HepG2 (cell line): ENCODE measurements at regions not wholly inside any gene's neighbourhood (a gene's known extent, or its start where the extent isn't known, plus 50 kb on each side); places are given as distances from the start of the nearest gene placed in this dataset.

ENCODE experiments used
- ATAC-seq: fragments of 200-7000 bp; cut with Tn5 transposase; 3 replicates; pipeline ENCODE4 v1.9.1; 2020; ENCODE audit warnings: mild to moderate bottlenecking, moderate library complexity
- BruUV-seq: library from RNA; stranded (reverse); fragments of 400-500 nt; replicated peaks from 2 replicates; lab custom pipeline; 2021; lab: Mats Ljungman, UMichigan
- CTCF ChIA-PET: fragments of 300-600 bp; formaldehyde crosslinking; extraction: SDS; loops from one replicate; lab custom pipeline; 2021; ENCODE audit warnings: low total read pairs, inconsistent platforms, low intra/inter-chr PET ratio; lab: Yijun Ruan, JAX
- POLR2A ChIA-PET: fragments of 350-600 bp; sonication (Branson Sonifier 250); formaldehyde crosslinking; loops from one replicate; lab custom pipeline; 2020; ENCODE audit warnings: antibody characterized with exemption, inconsistent platforms; lab: Yijun Ruan, JAX
- DNase-seq: peaks from one replicate; pipeline ENCODE4 v3.0.0-alpha.2; 2015; ENCODE audit warnings: low spot score
- FAIRE-seq: peaks from 3 replicates; lab custom pipeline; 2011; peaks lifted over from hg19 to GRCh38; lab: Jason Lieb, UNC
- H2AFZ ChIP-seq: one replicate; pipeline ENCODE4 v1.6.1; 2011; ENCODE audit warnings: low read length, inconsistent platforms
- H3K27ac ChIP-seq: fragments of 300-600 bp; 3 replicates; pipeline ENCODE4 v1.8.0; 2011; ENCODE audit warnings: mixed run types, mild to moderate bottlenecking, mixed read lengths, low read length, inconsistent platforms; ENCODE audit not compliant: insufficient read depth; ENCODE audit errors: extremely low read length
- H3K27me3 ChIP-seq, 2 experiments: fragments of 200-600 bp in 1 of 2; 2 replicates in 1 of 2; 3 replicates in 1 of 2; pipeline versions ENCODE4 v1.6.0 to v1.8.0; 2011; ENCODE audit warnings: low read length in 2 of 2, mild to moderate bottlenecking in 2 of 2, moderate library complexity in 2 of 2, inconsistent platforms in 1 of 2; ENCODE audit not compliant: insufficient read depth in 2 of 2, control insufficient read depth in 1 of 2
- H3K36me3 ChIP-seq, 2 experiments: fragments of 200-600 bp in 1 of 2; replicated peaks in 1 of 2; 2 replicates in 1 of 2; 3 replicates in 1 of 2; pipeline versions ENCODE4 v1.5.1 to v1.8.0; 2011; ENCODE audit warnings: low read length in 2 of 2, inconsistent platforms in 1 of 2; ENCODE audit not compliant: insufficient read depth in 2 of 2, control insufficient read depth in 1 of 2
- H3K4me1 ChIP-seq: 2 replicates; pipeline ENCODE4 v1.5.1; 2012; ENCODE audit warnings: low read length, inconsistent platforms; ENCODE audit not compliant: insufficient read depth
- H3K4me2 ChIP-seq: 2 replicates; pipeline ENCODE4 v1.6.0; 2011; ENCODE audit warnings: low read depth, low read length, inconsistent platforms
- H3K4me3 ChIP-seq, 3 experiments: fragments of 200-600 bp in 1 of 3; sonication (generic), shearing (Covaris generic) in 1 of 3; replicated peaks in 1 of 3; 2 replicates each; pipeline ENCODE4 v1.5.1; 2011 to 2016; ENCODE audit warnings: low read length in 3 of 3, inconsistent platforms in 2 of 3, low read depth in 2 of 3, mild to moderate bottlenecking in 2 of 3, control low read depth in 1 of 3, mixed read lengths in 1 of 3; ENCODE audit not compliant: insufficient read depth in 1 of 3
- H3K79me2 ChIP-seq: one replicate; pipeline ENCODE4 v1.6.1; 2011; ENCODE audit warnings: low read length, inconsistent platforms; ENCODE audit not compliant: insufficient read depth
- H3K9ac ChIP-seq: 2 replicates; pipeline ENCODE4 v1.6.0; 2011; ENCODE audit warnings: mild to moderate bottlenecking, low read depth, low read length, inconsistent platforms; ENCODE audit not compliant: insufficient read depth
- H3K9me3 ChIP-seq: 2 replicates; pipeline ENCODE4 v1.5.1; 2012; ENCODE audit warnings: mild to moderate bottlenecking, low read length
- H4K20me1 ChIP-seq: 2 replicates; pipeline ENCODE4 v1.6.0; 2011; ENCODE audit warnings: inconsistent platforms, mild to moderate bottlenecking, low read length, moderate library complexity; ENCODE audit not compliant: insufficient read depth
- MEIS1 ChIP-seq: sonication (generic); formaldehyde crosslinking; IDR thresholded peaks from 2 replicates; pipeline ENCODE4 v1.9.0; 2021; ENCODE audit warnings: mild to moderate bottlenecking, missing genetic modification reagents, moderate library complexity, borderline replicate concordance
- MIXL1 ChIP-seq: IDR thresholded peaks from 2 replicates; pipeline ENCODE4 v1.6.1; 2016
- RBAK ChIP-seq: sonication (generic); formaldehyde crosslinking; IDR thresholded peaks from 2 replicates; pipeline ENCODE4 v1.5.1; 2020; ENCODE audit warnings: mild to moderate bottlenecking, missing genetic modification reagents
- SP4 ChIP-seq: sonication (generic); formaldehyde crosslinking; IDR thresholded peaks from 2 replicates; pipeline ENCODE4 v1.8.1; 2023; ENCODE audit warnings: mild to moderate bottlenecking, missing genetic modification reagents
- ZFAT ChIP-seq: sonication (generic); formaldehyde crosslinking; conservative IDR thresholded peaks from 2 replicates; pipeline ENCODE4 v1.8.1; 2023; ENCODE audit warnings: missing genetic modification reagents, inconsistent platforms
- ZNF235 ChIP-seq: sonication (generic); formaldehyde crosslinking; IDR thresholded peaks from 2 replicates; pipeline ENCODE4 v1.8.1; 2023; ENCODE audit warnings: mild to moderate bottlenecking, missing genetic modification reagents, borderline replicate concordance
- ZNF451 ChIP-seq: sonication (generic); formaldehyde crosslinking; IDR thresholded peaks from 2 replicates; pipeline ENCODE4 v1.5.0; 2020; ENCODE audit warnings: mild to moderate bottlenecking, missing genetic modification reagents
- WGBS: methylation state at CpG from one replicate; pipeline ENCODE4 v1.1.6; 2017; ENCODE audit warnings: low lambda C conversion rate; 5-methylcytosine and 5-hydroxymethylcytosine counted together
- in situ Hi-C: cut with HindIII; loops from 2 replicates; pipeline ENCODE4 v1.10.0; 2017; ENCODE audit warnings: low pct_unique_long_range_greater_than_20kb; ENCODE audit not compliant: extremely low pct_ligation_motif_present
- intact Hi-C: fragments of 100-400 bp; cut with micrococcal nuclease; formaldehyde crosslinking; loops from one replicate; pipeline ENCODE4 v1.10.0; 2022; ENCODE audit not compliant: unreplicated experiment
- TF ChIP-seq, protein P1 (sequence below): sonication (generic); formaldehyde crosslinking; IDR thresholded peaks from 2 replicates; pipeline ENCODE4 v1.5.1; 2020; ENCODE audit warnings: missing genetic modification reagents, mild to moderate bottlenecking, borderline replicate concordance
- TF ChIP-seq, protein P2 (sequence below), 2 experiments: sonication (generic) in 1 of 2; formaldehyde crosslinking in 1 of 2; IDR thresholded peaks; 2 replicates each; pipeline versions ENCODE4 v1.6.1 to v1.9.0; 2014 to 2022; ENCODE audit warnings: antibody characterized with exemption in 1 of 2, borderline replicate concordance in 1 of 2, inconsistent platforms in 1 of 2, low read depth in 1 of 2, missing genetic modification reagents in 1 of 2
- TF ChIP-seq, protein P3 (sequence below): sonication (generic); formaldehyde crosslinking; IDR thresholded peaks from 2 replicates; pipeline ENCODE4 v1.4.0; 2020; ENCODE audit warnings: mild to moderate bottlenecking, low read depth, missing genetic modification reagents

DNA sequence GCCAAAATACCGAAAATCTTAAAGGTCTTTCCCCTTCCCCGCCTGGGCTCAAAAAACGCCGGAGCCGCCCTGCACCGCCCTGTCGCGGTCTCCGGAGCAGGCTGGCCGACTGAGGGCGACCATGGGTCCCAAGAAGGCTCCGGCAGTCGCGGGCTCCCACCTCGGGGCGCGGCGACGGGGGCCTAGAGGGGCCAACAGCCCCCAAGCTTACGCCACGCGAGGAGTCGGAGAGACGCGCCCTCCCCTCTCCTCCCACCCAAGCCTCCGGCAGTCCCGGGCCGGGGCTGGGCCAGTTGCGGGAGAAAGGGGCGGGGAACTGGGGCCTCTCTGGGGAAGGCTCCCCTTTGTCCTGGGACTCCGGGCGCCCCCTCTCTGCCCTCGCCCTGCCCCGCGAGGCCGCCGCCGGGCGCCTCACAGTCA is 69.2 kb downstream of the GOLGA8B start (continued):
- TF ChIP-seq, protein P1, sequence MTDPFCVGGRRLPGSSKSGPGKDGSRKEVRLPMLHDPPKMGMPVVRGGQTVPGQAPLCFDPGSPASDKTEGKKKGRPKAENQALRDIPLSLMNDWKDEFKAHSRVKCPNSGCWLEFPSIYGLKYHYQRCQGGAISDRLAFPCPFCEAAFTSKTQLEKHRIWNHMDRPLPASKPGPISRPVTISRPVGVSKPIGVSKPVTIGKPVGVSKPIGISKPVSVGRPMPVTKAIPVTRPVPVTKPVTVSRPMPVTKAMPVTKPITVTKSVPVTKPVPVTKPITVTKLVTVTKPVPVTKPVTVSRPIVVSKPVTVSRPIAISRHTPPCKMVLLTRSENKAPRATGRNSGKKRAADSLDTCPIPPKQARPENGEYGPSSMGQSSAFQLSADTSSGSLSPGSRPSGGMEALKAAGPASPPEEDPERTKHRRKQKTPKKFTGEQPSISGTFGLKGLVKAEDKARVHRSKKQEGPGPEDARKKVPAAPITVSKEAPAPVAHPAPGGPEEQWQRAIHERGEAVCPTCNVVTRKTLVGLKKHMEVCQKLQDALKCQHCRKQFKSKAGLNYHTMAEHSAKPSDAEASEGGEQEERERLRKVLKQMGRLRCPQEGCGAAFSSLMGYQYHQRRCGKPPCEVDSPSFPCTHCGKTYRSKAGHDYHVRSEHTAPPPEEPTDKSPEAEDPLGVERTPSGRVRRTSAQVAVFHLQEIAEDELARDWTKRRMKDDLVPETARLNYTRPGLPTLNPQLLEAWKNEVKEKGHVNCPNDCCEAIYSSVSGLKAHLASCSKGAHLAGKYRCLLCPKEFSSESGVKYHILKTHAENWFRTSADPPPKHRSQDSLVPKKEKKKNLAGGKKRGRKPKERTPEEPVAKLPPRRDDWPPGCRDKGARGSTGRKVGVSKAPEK = no peak
- TF ChIP-seq ZFAT (0 out of 2 replicates have a peak, but pooled peaks have one; percentile 23), RBAK (CRISPR knock-in tag) (no peak)

DNA sequence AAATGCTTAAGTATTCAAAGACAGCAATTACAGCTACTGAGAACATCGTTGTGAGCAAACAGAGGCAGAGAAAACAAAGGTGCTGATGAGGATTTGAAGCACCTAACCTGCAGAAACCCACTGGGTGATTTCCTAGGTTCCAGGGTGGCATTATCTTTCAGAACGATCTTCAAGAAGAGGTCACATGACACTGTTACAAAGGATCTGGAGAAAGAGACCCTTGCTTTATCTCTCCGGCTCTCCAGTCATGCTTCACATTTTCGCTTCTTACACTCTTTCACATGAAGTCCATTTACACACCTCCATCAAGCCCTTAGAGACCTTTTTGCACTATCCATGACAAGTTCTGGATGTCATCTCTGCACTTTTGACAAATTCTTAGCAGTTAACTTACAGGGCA is 70.8 kb downstream of the GOLGA8B start:
- POLR2A ChIA-PET = no interaction called here

More for the DNA sequence above, 70.8 kb downstream of the GOLGA8B start:
- H3K27me3 ChIP-seq = no peaks in the 10 kb centered on the region; a peak in 3 of 5 replicates
- no peak overlapping the region for H3K27ac ChIP-seq
- CTCF ChIA-PET = no interaction called here
- no peaks in the 10 kb centered on the region for H3K9me3 ChIP-seq
- BruUV-seq = no TSS peak
- TF ChIP-seq MEIS1 = no peak
- no peak for TF ChIP-seq MIXL1 (CRISPR knock-in tag)
- no peak for TF ChIP-seq ZNF451 (CRISPR knock-in tag)
- TF ChIP-seq ZNF235 (CRISPR knock-in tag) = no peak
- TF ChIP-seq, protein P2, sequence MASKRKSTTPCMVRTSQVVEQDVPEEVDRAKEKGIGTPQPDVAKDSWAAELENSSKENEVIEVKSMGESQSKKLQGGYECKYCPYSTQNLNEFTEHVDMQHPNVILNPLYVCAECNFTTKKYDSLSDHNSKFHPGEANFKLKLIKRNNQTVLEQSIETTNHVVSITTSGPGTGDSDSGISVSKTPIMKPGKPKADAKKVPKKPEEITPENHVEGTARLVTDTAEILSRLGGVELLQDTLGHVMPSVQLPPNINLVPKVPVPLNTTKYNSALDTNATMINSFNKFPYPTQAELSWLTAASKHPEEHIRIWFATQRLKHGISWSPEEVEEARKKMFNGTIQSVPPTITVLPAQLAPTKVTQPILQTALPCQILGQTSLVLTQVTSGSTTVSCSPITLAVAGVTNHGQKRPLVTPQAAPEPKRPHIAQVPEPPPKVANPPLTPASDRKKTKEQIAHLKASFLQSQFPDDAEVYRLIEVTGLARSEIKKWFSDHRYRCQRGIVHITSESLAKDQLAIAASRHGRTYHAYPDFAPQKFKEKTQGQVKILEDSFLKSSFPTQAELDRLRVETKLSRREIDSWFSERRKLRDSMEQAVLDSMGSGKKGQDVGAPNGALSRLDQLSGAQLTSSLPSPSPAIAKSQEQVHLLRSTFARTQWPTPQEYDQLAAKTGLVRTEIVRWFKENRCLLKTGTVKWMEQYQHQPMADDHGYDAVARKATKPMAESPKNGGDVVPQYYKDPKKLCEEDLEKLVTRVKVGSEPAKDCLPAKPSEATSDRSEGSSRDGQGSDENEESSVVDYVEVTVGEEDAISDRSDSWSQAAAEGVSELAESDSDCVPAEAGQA (IDR thresholded peaks at IDR 0.05; ENCODE audit: low read depth) = no peak
- TF ChIP-seq, protein P2 (CRISPR knock-in tag; IDR thresholded peaks at IDR 0.05; ENCODE audit: borderline replicate concordance) = no peak
- TF ChIP-seq, protein P3, sequence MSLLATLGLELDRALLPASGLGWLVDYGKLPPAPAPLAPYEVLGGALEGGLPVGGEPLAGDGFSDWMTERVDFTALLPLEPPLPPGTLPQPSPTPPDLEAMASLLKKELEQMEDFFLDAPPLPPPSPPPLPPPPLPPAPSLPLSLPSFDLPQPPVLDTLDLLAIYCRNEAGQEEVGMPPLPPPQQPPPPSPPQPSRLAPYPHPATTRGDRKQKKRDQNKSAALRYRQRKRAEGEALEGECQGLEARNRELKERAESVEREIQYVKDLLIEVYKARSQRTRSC = no peak
- no peak for TF ChIP-seq SP4 (CRISPR knock-in tag)
- no peaks in the 10 kb centered on the region for H4K20me1 ChIP-seq
- no peaks in the 10 kb centered on the region for H3K36me3 ChIP-seq
- FAIRE-seq = no peak
- H3K4me3 ChIP-seq = no peak overlapping the region
- peaks cover 33% of the 10 kb centered on the region for H3K4me1 ChIP-seq
- H3K9ac ChIP-seq = no peak overlapping the region
- H3K4me2 ChIP-seq = no peak overlapping the region
- intact Hi-C loops (no loop called here), in situ Hi-C loops (no loop called here)
- ATAC-seq = no peak
- no peak for DNase-seq
- WGBS = 70% methylated on average over 4 of the region's 4 CpGs
- no peak overlapping the region for H2AFZ ChIP-seq
- H3K79me2 ChIP-seq = no peaks in the 10 kb centered on the region
